Lower leg skin (tissue), 3 donors: ENCODE measurements at regions not wholly inside any gene's neighbourhood (a gene's known extent, or its start where the extent isn't known, plus 50 kb on each side); places are given as distances from the start of the nearest gene placed in this dataset.

ENCODE experiments used
- CTCF ChIP-seq, 3 donors: fragments of 450-650 bp; IDR thresholded peaks; one replicate each; pipeline ENCODE4 v1.5.1; 2016; ENCODE audit warnings: antibody characterized with exemption in 3 of 3, mild to moderate bottlenecking in 3 of 3, moderate library complexity in 2 of 3
- POLR2A ChIP-seq, 2 donors: fragments of 450-650 bp; IDR thresholded peaks; one replicate each; pipeline ENCODE4 v1.6.1; 2016 to 2017; ENCODE audit warnings: antibody characterized with exemption in 2 of 2, mild to moderate bottlenecking in 1 of 2, moderate library complexity in 1 of 2

- no peak for TF ChIP-seq POLR2A (IDR thresholded peaks at IDR 0.05)
- TF ChIP-seq CTCF (IDR thresholded peaks at IDR 0.05), result no peak
Observed at GRCh38 chr6:76162811-76163210, 90.3 kb upstream of the IMPG1 start.
